ENCODE measurements at regions not wholly inside any gene's neighbourhood (a gene's known extent, or its start where the extent isn't known, plus 50 kb on each side); places are given as distances from the start of the nearest gene placed in this dataset.

DNA sequence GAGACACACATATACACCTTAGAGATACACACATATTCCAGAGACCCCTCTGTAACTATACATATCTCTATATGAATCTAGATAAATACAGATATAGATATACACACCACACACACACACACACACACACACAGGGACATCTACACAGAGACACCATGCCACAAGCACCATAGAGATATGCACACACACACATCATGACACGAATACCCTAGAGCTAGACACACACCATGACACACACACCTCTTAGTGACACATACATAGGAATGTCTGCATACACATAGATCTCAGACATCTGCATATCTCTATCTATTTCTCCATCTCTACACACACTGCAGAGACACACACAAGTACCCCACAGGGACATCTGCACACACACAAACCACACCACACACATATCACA, 270.0 kb downstream of the CYRIA start:
- TF ChIP-seq, protein P1, sequence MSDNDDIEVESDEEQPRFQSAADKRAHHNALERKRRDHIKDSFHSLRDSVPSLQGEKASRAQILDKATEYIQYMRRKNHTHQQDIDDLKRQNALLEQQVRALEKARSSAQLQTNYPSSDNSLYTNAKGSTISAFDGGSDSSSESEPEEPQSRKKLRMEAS (IDR thresholded peaks at IDR 0.05; ENCODE audit: low read depth, low read length) = no peak
- TF ChIP-seq, protein P2, sequence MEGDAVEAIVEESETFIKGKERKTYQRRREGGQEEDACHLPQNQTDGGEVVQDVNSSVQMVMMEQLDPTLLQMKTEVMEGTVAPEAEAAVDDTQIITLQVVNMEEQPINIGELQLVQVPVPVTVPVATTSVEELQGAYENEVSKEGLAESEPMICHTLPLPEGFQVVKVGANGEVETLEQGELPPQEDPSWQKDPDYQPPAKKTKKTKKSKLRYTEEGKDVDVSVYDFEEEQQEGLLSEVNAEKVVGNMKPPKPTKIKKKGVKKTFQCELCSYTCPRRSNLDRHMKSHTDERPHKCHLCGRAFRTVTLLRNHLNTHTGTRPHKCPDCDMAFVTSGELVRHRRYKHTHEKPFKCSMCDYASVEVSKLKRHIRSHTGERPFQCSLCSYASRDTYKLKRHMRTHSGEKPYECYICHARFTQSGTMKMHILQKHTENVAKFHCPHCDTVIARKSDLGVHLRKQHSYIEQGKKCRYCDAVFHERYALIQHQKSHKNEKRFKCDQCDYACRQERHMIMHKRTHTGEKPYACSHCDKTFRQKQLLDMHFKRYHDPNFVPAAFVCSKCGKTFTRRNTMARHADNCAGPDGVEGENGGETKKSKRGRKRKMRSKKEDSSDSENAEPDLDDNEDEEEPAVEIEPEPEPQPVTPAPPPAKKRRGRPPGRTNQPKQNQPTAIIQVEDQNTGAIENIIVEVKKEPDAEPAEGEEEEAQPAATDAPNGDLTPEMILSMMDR (IDR thresholded peaks at IDR 0.05; ENCODE audit: low read depth, low read length) = no peak
- TF ChIP-seq POLR2A (IDR thresholded peaks at IDR 0.05; ENCODE audit: extremely low read depth, insufficient read length) = no peak

Data from NB4 (cell line).